DND-41 (cell line): ENCODE measurements at regions not wholly inside any gene's neighbourhood (a gene's known extent, or its start where the extent isn't known, plus 50 kb on each side); places are given as distances from the start of the nearest gene placed in this dataset.

Experiments
- CTCF ChIP-seq: IDR thresholded peaks from 2 replicates; pipeline ENCODE4 v1.5.1; 2012; ENCODE audit warnings: borderline replicate concordance, low read length, moderate library complexity, mild to moderate bottlenecking; ENCODE audit not compliant: poor library complexity, severe bottlenecking; ENCODE audit errors: extremely low read depth
- EZH2 ChIP-seq: IDR thresholded peaks from 3 replicates; pipeline ENCODE4 v1.6.1; 2012; ENCODE audit warnings: borderline replicate concordance, low read depth, mild to moderate bottlenecking, moderate library complexity, low read length, inconsistent platforms; ENCODE audit not compliant: severe bottlenecking

- TF ChIP-seq CTCF (no peak), EZH2 (no peak)
Measured at GRCh38 chr6:4687656-4687988, 88.6 kb upstream of the CDYL start.
